Activated CD8-positive, alpha-beta memory T cell treated with anti-CD3 and anti-CD28 coated beads, Interleukin-2, amount 50 U/mL, for 4 hours (primary cell): ENCODE measurements at regions not wholly inside any gene's neighbourhood (a gene's known extent, or its start where the extent isn't known, plus 50 kb on each side); places are given as distances from the start of the nearest gene placed in this dataset.
"Not testable (repeated sequence)": the region's sequence is repeated elsewhere in the genome, so short reads cannot be mapped to it uniquely, and the experiment has no call there.

ENCODE experiments used
- DNase-seq: peaks from one replicate; pipeline ENCODE4 v3.0.0-alpha.2; 2020

DNA sequence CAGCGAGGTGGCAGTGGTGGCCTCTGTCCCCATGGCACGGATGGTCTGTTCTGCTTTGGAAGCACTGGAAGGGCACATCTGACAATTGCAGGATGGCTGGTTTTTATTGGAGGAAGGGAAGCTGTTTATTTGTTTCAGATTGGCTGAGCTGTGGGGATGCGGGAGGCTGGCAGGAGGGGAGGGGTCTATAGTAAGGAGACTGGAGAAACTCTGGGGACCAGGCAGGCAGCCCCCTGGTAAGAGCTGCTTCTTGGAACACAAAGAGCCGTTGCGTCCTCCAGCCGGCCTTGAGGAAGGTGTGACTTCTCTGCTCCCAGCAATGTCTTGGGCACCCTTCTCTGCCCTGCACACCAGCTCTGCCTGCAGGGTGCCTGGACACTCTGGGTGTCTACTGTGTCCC, 85.1 kb upstream of the SPDYE9 start:
- not testable (repeated sequence) for DNase-seq

DNA sequence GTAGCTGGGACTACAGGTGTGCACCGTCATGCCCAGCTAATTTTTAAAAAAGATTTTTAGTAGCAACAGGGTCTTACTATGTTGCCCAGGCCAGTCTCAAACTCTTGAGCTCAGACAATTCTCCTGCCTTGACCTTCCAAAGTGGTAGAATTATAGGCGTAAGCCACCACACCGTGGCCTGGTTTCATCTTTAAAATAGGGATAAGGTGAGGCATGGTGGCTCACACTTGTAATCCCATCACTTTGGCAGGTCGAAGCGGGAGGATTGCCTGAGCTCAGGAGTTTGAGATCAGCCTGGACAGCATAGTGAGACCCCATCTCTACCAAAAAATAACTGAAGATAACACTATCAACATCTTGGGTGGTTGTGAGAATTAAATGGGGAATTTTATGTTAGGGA, 84.6 kb upstream of the SPDYE9 start:
- DNase-seq, result not testable (repeated sequence)

- not testable (repeated sequence) for DNase-seq
Measured at GRCh38 chr7:73166152-73166551, 80.3 kb upstream of the SPDYE9 start.

GRCh38 chr7:73162680-73163079, 76.8 kb upstream of the SPDYE9 start:
- not testable (repeated sequence) for DNase-seq

- DNase-seq, result not testable (repeated sequence)
Measured at GRCh38 chr7:73161727-73162126, 75.9 kb upstream of the SPDYE9 start.

- DNase-seq, result not testable (repeated sequence)
Measured at GRCh38 chr7:73157169-73157661, 71.4 kb upstream of the SPDYE9 start.

DNA sequence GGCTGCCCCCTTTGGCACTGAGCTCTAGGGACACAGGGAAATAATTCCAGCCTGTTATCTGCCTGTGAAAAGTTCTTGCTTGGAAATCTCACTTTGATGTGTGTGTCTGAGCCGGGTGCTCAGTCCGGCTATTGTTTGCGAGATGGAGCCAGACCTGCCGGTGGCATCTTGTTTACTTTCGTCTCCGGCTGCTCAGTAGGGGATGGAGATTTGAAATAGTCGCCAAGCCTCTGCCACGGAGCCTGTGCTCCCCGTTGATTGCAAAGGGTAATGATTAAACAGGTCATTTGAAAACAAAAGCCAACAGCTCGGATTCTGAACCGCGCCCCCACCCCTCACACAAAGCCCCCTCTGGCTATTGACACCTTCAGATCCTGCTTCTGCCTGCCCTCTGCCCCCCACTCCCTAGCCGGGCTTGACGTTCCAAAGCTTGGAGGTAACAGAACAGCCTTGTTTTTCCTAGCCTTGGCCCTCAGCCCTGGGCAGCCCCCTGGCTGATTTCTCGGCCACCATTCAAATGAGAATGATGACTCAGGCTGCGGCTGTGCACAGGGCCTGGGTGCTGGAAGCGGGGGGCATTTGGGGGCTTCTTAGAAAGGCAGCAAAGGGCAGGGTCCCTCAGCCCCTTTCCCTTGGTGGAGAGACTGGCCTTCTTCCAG, 70.8 kb upstream of the SPDYE9 start:
- DNase-seq, result not testable (repeated sequence)

DNA sequence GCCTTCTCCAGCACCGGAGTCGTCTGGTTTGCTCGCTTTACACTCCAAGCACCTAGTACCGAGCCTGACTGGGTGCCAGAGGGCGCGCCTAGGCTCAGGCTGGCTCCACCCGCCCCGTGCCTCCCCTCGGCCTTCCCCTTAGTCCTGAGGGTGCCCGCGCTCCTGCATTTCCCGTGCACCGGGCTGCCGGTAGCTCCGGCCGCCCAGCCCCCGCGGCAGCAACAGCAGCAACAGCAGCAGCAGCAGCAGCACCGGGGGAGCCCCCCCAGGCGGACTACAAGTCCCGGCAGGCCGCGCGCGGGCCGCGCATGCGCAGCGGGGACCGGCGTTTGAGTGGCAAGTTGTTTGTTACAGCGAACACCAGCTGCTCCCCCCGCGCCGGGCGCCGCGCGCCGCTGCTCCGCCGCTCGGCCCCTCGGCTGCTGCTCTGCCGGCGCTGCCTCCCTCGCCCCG, 68.8 kb upstream of the SPDYE9 start:
- DNase-seq, result peak; percentile 73

DNA sequence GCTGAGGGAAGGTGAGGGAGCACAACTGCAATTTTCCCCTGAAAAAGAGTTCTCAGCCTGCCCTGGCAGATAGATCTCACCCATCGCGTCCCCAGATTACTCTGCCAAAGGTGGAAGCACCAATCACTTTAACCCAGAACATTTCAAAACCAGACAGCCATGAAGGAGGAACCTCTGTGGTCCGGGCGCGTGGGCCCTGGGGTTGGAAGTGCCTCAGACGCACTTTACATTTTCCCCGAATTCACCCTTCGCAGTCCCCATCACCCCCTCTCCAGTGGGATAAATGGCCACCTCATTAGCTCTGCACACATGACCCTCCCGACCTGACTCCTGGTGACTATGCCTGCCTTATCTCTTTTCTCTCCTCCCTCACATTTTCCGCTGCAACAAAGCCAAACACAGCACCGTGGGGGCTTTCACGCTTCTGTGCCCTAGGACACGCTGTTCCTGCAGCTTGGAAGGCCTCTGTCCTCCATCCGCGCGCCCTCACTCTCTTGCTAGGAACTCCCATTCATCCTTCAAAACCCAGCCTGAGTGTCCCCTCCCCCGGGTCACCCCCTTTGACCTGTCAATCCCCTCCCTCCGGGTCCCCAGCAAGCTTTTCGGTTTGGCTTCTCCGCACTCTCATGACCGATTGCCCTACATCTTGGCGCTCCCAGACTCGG, 68.2 kb upstream of the SPDYE9 start:
- DNase-seq, result not testable (repeated sequence)

GRCh38 chr7:73148570-73148969, 62.7 kb upstream of the SPDYE9 start:
- DNase-seq, result not testable (repeated sequence)

- not testable (repeated sequence) for DNase-seq
Measured at GRCh38 chr7:73147681-73148080, 61.8 kb upstream of the SPDYE9 start.

GRCh38 chr7:73143993-73144392, 58.2 kb upstream of the SPDYE9 start:
- DNase-seq, result not testable (repeated sequence)

GRCh38 chr7:73137922-73138321, 52.1 kb upstream of the SPDYE9 start:
- not testable (repeated sequence) for DNase-seq
